SU-DHL-6 (cell line): ENCODE measurements at regions not wholly inside any gene's neighbourhood (a gene's known extent, or its start where the extent isn't known, plus 50 kb on each side); places are given as distances from the start of the nearest gene placed in this dataset.

Experiments
- H2AFZ ChIP-seq: fragments of 200-600 bp; sonication (generic); 2 replicates; pipeline ENCODE4 v1.6.1; 2014; ENCODE audit warnings: low read depth, mild to moderate bottlenecking, moderate library complexity, mixed read lengths, antibody characterized with exemption, low read length; ENCODE audit not compliant: severe bottlenecking
- H3F3A ChIP-seq: fragments of 200-600 bp; shearing (Covaris generic); 2 replicates; pipeline ENCODE4 v1.6.0; 2016; ENCODE audit warnings: antibody characterized with exemption, mild to moderate bottlenecking; ENCODE audit not compliant: insufficient read depth
- H3K27ac ChIP-seq: fragments of 200-600 bp; sonication (generic); 2 replicates; pipeline ENCODE4 v1.5.1; 2016; ENCODE audit warnings: low read depth, mild to moderate bottlenecking, low read length, moderate library complexity, mixed read lengths
- H3K27me3 ChIP-seq: fragments of 200-600 bp; sonication (generic), shearing (Covaris generic); 2 replicates; pipeline ENCODE4 v1.6.0; 2014; ENCODE audit warnings: mild to moderate bottlenecking, low read length
- H3K36me3 ChIP-seq: fragments of 200-600 bp; sonication (generic); 2 replicates; pipeline ENCODE4 v1.6.1; 2014; ENCODE audit warnings: mild to moderate bottlenecking, low read length, mixed read lengths
- H3K4me2 ChIP-seq: fragments of 300-600, 200-600 bp; shearing (Covaris generic), sonication (generic); 2 replicates; pipeline ENCODE4 v1.6.0; 2014; ENCODE audit warnings: low read length, low read depth, mild to moderate bottlenecking; ENCODE audit not compliant: poor library complexity, severe bottlenecking
- H3K4me3 ChIP-seq: fragments of 200-600 bp; sonication (generic); 2 replicates; pipeline ENCODE4 v1.5.1; 2014; ENCODE audit warnings: antibody characterized with exemption, low read length, mild to moderate bottlenecking, mixed read lengths; ENCODE audit not compliant: insufficient read depth, poor library complexity, severe bottlenecking
- H3K79me2 ChIP-seq: fragments of 200-600 bp; sonication (generic); 2 replicates; pipeline ENCODE4 v1.6.1; 2014; ENCODE audit warnings: mild to moderate bottlenecking, low read length, moderate library complexity; ENCODE audit not compliant: insufficient read depth
- H3K9ac ChIP-seq: fragments of 200-600 bp; sonication (generic); 2 replicates; pipeline ENCODE4 v1.7.0; 2014; ENCODE audit warnings: mild to moderate bottlenecking, low read length
- H3K9me2 ChIP-seq: fragments of 200-600 bp; sonication (generic); replicated peaks from 2 replicates; pipeline ENCODE4 v1.6.1; 2014; ENCODE audit warnings: low read length; ENCODE audit not compliant: insufficient read depth
- H3K9me3 ChIP-seq: fragments of 200-600 bp; sonication (generic); 2 replicates; pipeline ENCODE4 v1.6.1; 2014; ENCODE audit warnings: low read length, mixed read lengths; ENCODE audit not compliant: insufficient read depth
- H4K20me1 ChIP-seq: fragments of 200-600 bp; sonication (generic); 2 replicates; pipeline ENCODE4 v1.6.1; 2014; ENCODE audit warnings: low read depth, mild to moderate bottlenecking, antibody characterized with exemption, low read length, moderate library complexity, mixed read lengths
- CTCF ChIP-seq: fragments of 200-600 bp; sonication (generic); IDR thresholded peaks from one replicate; pipeline ENCODE4 v1.5.1; 2017; ENCODE audit warnings: antibody characterized with exemption, mild to moderate bottlenecking, low read length, moderate library complexity; ENCODE audit not compliant: insufficient read depth, poor library complexity, severe bottlenecking
- EZH2phosphoT487 ChIP-seq: fragments of 200-600 bp; sonication (generic), shearing (Covaris generic); conservative IDR thresholded peaks from 2 replicates; pipeline ENCODE4 v1.6.1; 2018; ENCODE audit warnings: mild to moderate bottlenecking, antibody characterized with exemption, low read length, moderate library complexity, mixed read lengths

DNA sequence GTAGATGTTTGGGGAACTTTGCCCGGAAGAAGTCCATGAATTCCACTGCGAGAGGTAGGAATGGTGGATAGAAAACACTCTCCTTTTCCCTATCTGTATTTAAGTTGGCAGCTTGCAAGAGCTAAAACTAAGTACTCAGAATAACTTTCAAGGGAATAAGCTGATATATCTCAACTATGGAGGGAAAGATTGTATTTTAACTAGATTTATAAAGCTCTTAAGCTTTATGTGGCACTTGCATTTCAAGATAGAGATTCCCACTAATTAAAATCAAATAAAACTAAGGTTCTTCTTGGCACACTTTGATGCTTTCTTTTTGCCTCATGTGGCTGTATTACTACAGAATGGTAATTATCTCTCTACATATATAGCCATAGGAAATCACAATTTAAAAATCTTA lies 149.7 kb upstream of the STARD13 start:
- Histone ChIP-seq H3K4me2 (no peak overlapping the region), H3K36me3 (no peaks in the 10 kb centered on the region), H3K27ac (no peak overlapping the region), H3K79me2 (no peaks in the 10 kb centered on the region), H3K27me3 (no peaks in the 10 kb centered on the region), H4K20me1 (no peaks in the 10 kb centered on the region), H2AFZ (no peak overlapping the region), H3F3A (no peaks in the 10 kb centered on the region), H3K9me3 (no peaks in the 10 kb centered on the region), H3K9ac (no peak overlapping the region), H3K9me2 (no peaks in the 10 kb centered on the region), H3K4me3 (no peak overlapping the region)
- TF ChIP-seq CTCF = no peak
- no peak for TF ChIP-seq EZH2phosphoT487

- Histone ChIP-seq H3F3A (no peaks in the 10 kb centered on the region), H3K27ac (no peak overlapping the region), H3K79me2 (no peaks in the 10 kb centered on the region), H4K20me1 (no peaks in the 10 kb centered on the region), H3K27me3 (no peaks in the 10 kb centered on the region), H3K4me2 (no peak overlapping the region), H2AFZ (no peak overlapping the region), H3K9ac (no peak overlapping the region), H3K4me3 (no peak overlapping the region), H3K36me3 (no peaks in the 10 kb centered on the region), H3K9me2 (no peaks in the 10 kb centered on the region), H3K9me3 (no peaks in the 10 kb centered on the region)
- no peak for TF ChIP-seq CTCF
- TF ChIP-seq EZH2phosphoT487 = no peak
These were observed 153.4 kb upstream of the STARD13 start for GRCh38 chr13:33438918-33439317.

GRCh38 chr13:33441015-33441414 lies 155.5 kb upstream of the STARD13 start:
- Histone ChIP-seq H3K9me3 (no peaks in the 10 kb centered on the region), H3K27me3 (no peaks in the 10 kb centered on the region), H3K4me3 (no peak overlapping the region), H3K9me2 (no peaks in the 10 kb centered on the region), H3K36me3 (no peaks in the 10 kb centered on the region), H3K9ac (no peak overlapping the region), H3K4me2 (no peak overlapping the region), H3K27ac (no peak overlapping the region), H3F3A (no peaks in the 10 kb centered on the region), H4K20me1 (no peaks in the 10 kb centered on the region), H3K79me2 (no peaks in the 10 kb centered on the region), H2AFZ (no peak overlapping the region)
- TF ChIP-seq EZH2phosphoT487 = no peak
- TF ChIP-seq CTCF = no peak

DNA sequence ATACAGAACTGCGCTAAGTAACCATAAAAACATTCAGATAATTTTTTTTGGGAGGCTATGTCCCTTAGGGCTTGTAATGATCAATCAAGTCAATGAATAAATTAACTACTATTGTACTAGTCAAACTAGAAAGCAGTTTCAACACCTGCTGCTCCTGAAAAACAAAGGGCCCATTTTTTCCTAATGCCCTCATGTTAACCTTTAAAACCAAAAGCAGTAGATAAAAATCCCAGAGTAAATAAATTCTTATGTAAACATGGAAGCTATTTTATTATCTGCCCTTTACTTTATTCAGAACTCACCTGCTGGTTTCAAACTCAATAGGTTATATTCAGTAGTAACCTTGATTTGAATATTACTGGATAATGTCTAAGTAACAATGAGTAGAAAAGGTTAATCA lies 159.5 kb upstream of the STARD13 start:
- no peak overlapping the region for H3K9ac ChIP-seq

More for the DNA sequence above, 159.5 kb upstream of the STARD13 start:
- TF ChIP-seq EZH2phosphoT487 = no peak
- no peak for TF ChIP-seq CTCF
- no peaks in the 10 kb centered on the region for H3K36me3 ChIP-seq
- H3F3A ChIP-seq = no peaks in the 10 kb centered on the region
- no peaks in the 10 kb centered on the region for H3K27me3 ChIP-seq
- no peak overlapping the region for H3K4me2 ChIP-seq
- H3K27ac ChIP-seq = no peak overlapping the region
- H3K9me3 ChIP-seq = no peaks in the 10 kb centered on the region
- no peaks in the 10 kb centered on the region for H4K20me1 ChIP-seq
- no peaks in the 10 kb centered on the region for H3K9me2 ChIP-seq
- no peak overlapping the region for H2AFZ ChIP-seq
- H3K4me3 ChIP-seq = no peak overlapping the region
- H3K79me2 ChIP-seq = no peaks in the 10 kb centered on the region
